Endothelial cell of umbilical vein (primary cell): ENCODE measurements at regions not wholly inside any gene's neighbourhood (a gene's known extent, or its start where the extent isn't known, plus 50 kb on each side); places are given as distances from the start of the nearest gene placed in this dataset.

Experiments
- BruUV-seq: library from RNA; stranded (reverse); fragments of 400-500 nt; replicated peaks from 2 replicates; lab custom pipeline; 2021; lab: Mats Ljungman, UMichigan
- CTCF ChIA-PET: fragments of 300-600, 350-600 bp; sonication (Branson Sonifier 250); formaldehyde crosslinking; loops from one replicate; lab custom pipeline; 2021; ENCODE audit warnings: antibody characterized with exemption, inconsistent platforms; lab: Charles Lee
- POLR2A ChIA-PET: fragments of 300-600, 350-600 bp; sonication (Branson Sonifier 250); formaldehyde crosslinking; loops from one replicate; lab custom pipeline; 2021; ENCODE audit warnings: antibody characterized with exemption, inconsistent platforms; lab: Charles Lee
- DNase-seq: peaks from one replicate; pipeline ENCODE4 v3.0.0-alpha.2; 2011; ENCODE audit warnings: low read depth, low spot score
- FAIRE-seq: peaks from 2 replicates; lab custom pipeline; 2011; peaks lifted over from hg19 to GRCh38; lab: Jason Lieb, UNC
- H2AFZ ChIP-seq: 2 replicates; pipeline ENCODE4 v1.6.0; 2012; ENCODE audit warnings: low read depth, low read length, control low read depth, inconsistent platforms
- H3K27ac ChIP-seq: 2 replicates; pipeline ENCODE4 v1.5.1; 2011; ENCODE audit warnings: low read depth, mild to moderate bottlenecking, control low read depth, low read length, moderate library complexity; ENCODE audit not compliant: insufficient read depth
- H3K27me3 ChIP-seq, 2 experiments: 2 replicates each; pipeline versions ENCODE4 v1.6.0 to v1.6.1; 2011; ENCODE audit warnings: low read length in 2 of 2, mixed read lengths in 1 of 2; ENCODE audit not compliant: control insufficient read depth in 2 of 2, insufficient read depth in 2 of 2
- H3K36me3 ChIP-seq, 2 experiments: 2 replicates in 1 of 2; 3 replicates in 1 of 2; pipeline ENCODE4 v1.5.1; 2011; ENCODE audit warnings: low read length in 2 of 2, mild to moderate bottlenecking in 1 of 2, moderate library complexity in 1 of 2; ENCODE audit not compliant: control insufficient read depth in 2 of 2, insufficient read depth in 2 of 2; ENCODE audit errors: extremely low read depth in 1 of 2
- H3K4me1 ChIP-seq: 3 replicates; pipeline ENCODE4 v1.5.1; 2011; ENCODE audit warnings: mild to moderate bottlenecking, low read length; ENCODE audit not compliant: control insufficient read depth, insufficient read depth; ENCODE audit errors: extremely low read depth
- H3K4me2 ChIP-seq: 2 replicates; pipeline ENCODE4 v1.6.1; 2011; ENCODE audit warnings: low read length, control low read depth, mixed read lengths; ENCODE audit not compliant: insufficient read depth
- H3K4me3 ChIP-seq, 3 experiments: fragments of 200-600 bp in 1 of 3; sonication (generic), shearing (Covaris generic) in 1 of 3; replicated peaks in 1 of 3; 2 replicates each; pipeline ENCODE4 v1.5.1; 2011 to 2016; ENCODE audit warnings: control low read depth in 3 of 3, low read length in 3 of 3, mild to moderate bottlenecking in 2 of 3, inconsistent platforms in 1 of 3, low read depth in 1 of 3, moderate library complexity in 1 of 3; ENCODE audit not compliant: insufficient read depth in 1 of 3
- H3K79me2 ChIP-seq: 2 replicates; pipeline ENCODE4 v1.6.0; 2012; ENCODE audit warnings: low read length, inconsistent platforms; ENCODE audit not compliant: control insufficient read depth, insufficient read depth
- H3K9ac ChIP-seq: replicated peaks from 2 replicates; pipeline ENCODE3; 2011; ENCODE audit warnings: low read length, control low read depth; ENCODE audit not compliant: insufficient read depth; ENCODE audit errors: extremely low read depth
- H3K9me1 ChIP-seq: replicated peaks from 3 replicates; pipeline ENCODE4 v1.6.0; 2011; ENCODE audit warnings: mild to moderate bottlenecking, low read length; ENCODE audit not compliant: control insufficient read depth, insufficient read depth; ENCODE audit errors: extremely low read depth
- H3K9me3 ChIP-seq: replicated peaks from 2 replicates; pipeline ENCODE4 v1.5.1; 2012; ENCODE audit warnings: low read length, inconsistent platforms; ENCODE audit not compliant: control insufficient read depth, insufficient read depth
- H4K20me1 ChIP-seq: replicated peaks from 2 replicates; pipeline ENCODE3; 2011; ENCODE audit warnings: mild to moderate bottlenecking, low read length; ENCODE audit not compliant: control insufficient read depth, insufficient read depth; ENCODE audit errors: extremely low read depth
- CTCF ChIP-seq, 2 donors: IDR thresholded peaks; 1 replicate in 1 of 2; 2 replicates in 1 of 2; pipeline ENCODE4 v1.5.1; 2011; ENCODE audit warnings: low read length in 2 of 2, mild to moderate bottlenecking in 2 of 2, moderate library complexity in 2 of 2, control low read depth in 1 of 2, inconsistent platforms in 1 of 2, low read depth in 1 of 2; ENCODE audit not compliant: insufficient read depth in 1 of 2; ENCODE audit errors: extremely low read depth in 1 of 2
- EZH2 ChIP-seq: IDR thresholded peaks from 2 replicates; pipeline ENCODE4 v1.6.1; 2012; ENCODE audit warnings: borderline replicate concordance, low read depth, mild to moderate bottlenecking, moderate library complexity, low read length, inconsistent platforms; ENCODE audit not compliant: severe bottlenecking
- FOS ChIP-seq: IDR thresholded peaks from 2 replicates; pipeline ENCODE4 v1.6.1; 2011; ENCODE audit warnings: mild to moderate bottlenecking, low read length, moderate library complexity, borderline replicate concordance; ENCODE audit not compliant: insufficient read depth
- GATA2 ChIP-seq: IDR thresholded peaks from 2 replicates; pipeline ENCODE4 v1.7.0; 2011; ENCODE audit warnings: low read depth, mild to moderate bottlenecking, moderate library complexity, mixed read lengths, low read length; ENCODE audit not compliant: insufficient read length, insufficient read depth
- JUN ChIP-seq: IDR thresholded peaks from 2 replicates; pipeline ENCODE4 v1.6.1; 2011; ENCODE audit warnings: borderline replicate concordance, low read depth; ENCODE audit not compliant: insufficient read length, insufficient read depth
- MAX ChIP-seq: IDR thresholded peaks from 2 replicates; pipeline ENCODE4 v1.6.1; 2011; ENCODE audit not compliant: insufficient read depth, insufficient read length
- MYC ChIP-seq: IDR thresholded peaks from one replicate; pipeline ENCODE4 v1.6.1; 2011; ENCODE audit warnings: mild to moderate bottlenecking, low read depth, low read length
- POLR2A ChIP-seq: IDR thresholded peaks from 2 replicates; pipeline ENCODE4 v1.6.1; 2012; ENCODE audit warnings: low read depth, mild to moderate bottlenecking, control low read depth, low read length
- POLR2AphosphoS5 ChIP-seq: IDR thresholded peaks from 2 replicates; pipeline ENCODE4 v1.6.1; 2012; ENCODE audit warnings: low read depth, mild to moderate bottlenecking, control low read depth, low read length, moderate library complexity; ENCODE audit not compliant: insufficient read depth
- dilution Hi-C: fragments of 300-500 bp; cut with MboI; formaldehyde crosslinking; loops from one replicate; pipeline ENCODE4 v1.15.0; 2019; ENCODE audit warnings: low sequenced_read_pairs; ENCODE audit not compliant: extremely low pct_ligation_motif_present
- intact Hi-C: fragments of 100-400 bp; cut with micrococcal nuclease; formaldehyde crosslinking; loops from one replicate; pipeline ENCODE4 v1.10.0; 2022

GRCh38 chr7:153529651-153530165 lies 522.5 kb upstream of the DPP6 start:
- TF ChIP-seq CTCF (IDR thresholded peaks at IDR 0.05; ENCODE audit: extremely low read depth in 1 of 2, insufficient read depth in 1 of 2, low read depth in 1 of 2, low read length in 2 of 2) (no peak), JUN (no peak), EZH2 (no peak), FOS (no peak), POLR2A (no peak), POLR2AphosphoS5 (no peak)
- no TSS peak for BruUV-seq
- no peaks in the 10 kb centered on the region for H4K20me1 ChIP-seq
- H3K9me3 ChIP-seq = peaks cover 7% of the 10 kb centered on the region
- H3K36me3 ChIP-seq = no peaks in the 10 kb centered on the region
- intact Hi-C loops = no loop called here
- no peaks in the 10 kb centered on the region for H3K79me2 ChIP-seq
- no peaks in the 10 kb centered on the region for H3K9me1 ChIP-seq
- H3K27me3 ChIP-seq = no peaks in the 10 kb centered on the region
- H3K4me2 ChIP-seq = no peak overlapping the region
- ChIA-PET POLR2A (no interaction called here), CTCF (no interaction called here)
- dilution Hi-C loops = no loop called here
- H3K4me1 ChIP-seq = no peaks in the 10 kb centered on the region
- no peak overlapping the region for H3K9ac ChIP-seq
- FAIRE-seq (no peak), DNase-seq (no peak)
- no peak overlapping the region for H2AFZ ChIP-seq
- H3K27ac ChIP-seq = no peak overlapping the region
- no peak overlapping the region for H3K4me3 ChIP-seq

GRCh38 chr7:153530441-153530840 lies 521.8 kb upstream of the DPP6 start:
- no peak overlapping the region for H3K4me3 ChIP-seq
- H3K9me3 ChIP-seq = peaks cover 5% of the 10 kb centered on the region
- no peaks in the 10 kb centered on the region for H3K36me3 ChIP-seq
- ChIA-PET POLR2A (no interaction called here), CTCF (no interaction called here)
- no peak overlapping the region for H3K4me2 ChIP-seq
- no peaks in the 10 kb centered on the region for H3K4me1 ChIP-seq
- H3K27ac ChIP-seq = no peak overlapping the region
- H3K79me2 ChIP-seq = no peaks in the 10 kb centered on the region
- H3K27me3 ChIP-seq = no peaks in the 10 kb centered on the region
- no peak for TF ChIP-seq POLR2AphosphoS5
- TF ChIP-seq MAX = no peak
- no peak for TF ChIP-seq FOS
- TF ChIP-seq POLR2A = no peak
- no peak for TF ChIP-seq CTCF (IDR thresholded peaks at IDR 0.05; ENCODE audit: extremely low read depth in 1 of 2, insufficient read depth in 1 of 2, low read depth in 1 of 2, low read length in 2 of 2)
- TF ChIP-seq GATA2 = no peak
- no peak for TF ChIP-seq EZH2
- TF ChIP-seq MYC = no peak
- TF ChIP-seq JUN = no peak
- intact Hi-C loops = no loop called here
- no peak for DNase-seq
- dilution Hi-C loops = no loop called here
- H2AFZ ChIP-seq = no peak overlapping the region
- FAIRE-seq = no peak
- H4K20me1 ChIP-seq = no peaks in the 10 kb centered on the region
- no TSS peak for BruUV-seq
- no peaks in the 10 kb centered on the region for H3K9me1 ChIP-seq
- no peak overlapping the region for H3K9ac ChIP-seq
